A673 (cell line): ENCODE measurements at regions not wholly inside any gene's neighbourhood (a gene's known extent, or its start where the extent isn't known, plus 50 kb on each side); places are given as distances from the start of the nearest gene placed in this dataset.

Experiments
- BruUV-seq: library from RNA; stranded (reverse); fragments of 400-500 nt; replicated peaks from 2 replicates; lab custom pipeline; 2021; lab: Mats Ljungman, UMichigan
- CTCF ChIA-PET: fragments of 300-600 bp; sonication (Branson Sonifier 250); formaldehyde crosslinking; loops from one replicate; lab custom pipeline; 2022; ENCODE audit warnings: antibody characterized with exemption; lab: Charles Lee
- POLR2A ChIA-PET: fragments of 300-600 bp; sonication (Branson Sonifier 250); formaldehyde crosslinking; loops from one replicate; lab custom pipeline; 2022; ENCODE audit warnings: antibody characterized with exemption; ENCODE audit not compliant: low non-redundant PET; lab: Charles Lee
- DNase-seq: peaks from one replicate; pipeline ENCODE4 v3.0.0-alpha.2; 2015; ENCODE audit warnings: low spot score
- H3K27ac ChIP-seq: fragments of 200-600 bp; sonication (generic); 2 replicates; pipeline ENCODE4 v1.5.1; 2016; ENCODE audit warnings: mixed run types, low read depth, mild to moderate bottlenecking, mixed read lengths, antibody characterized with exemption, low read length; ENCODE audit not compliant: poor library complexity, severe bottlenecking
- H3K27me3 ChIP-seq: fragments of 200-600 bp; sonication (generic); replicated peaks from 2 replicates; pipeline ENCODE4 v1.6.1; 2017; ENCODE audit warnings: mixed run types, low read depth, mild to moderate bottlenecking, mixed read lengths, antibody characterized with exemption, low read length; ENCODE audit not compliant: insufficient read depth, poor library complexity
- H3K36me3 ChIP-seq: fragments of 200-600 bp; sonication (generic); 2 replicates; pipeline ENCODE4 v1.6.1; 2016; ENCODE audit warnings: mixed run types, mild to moderate bottlenecking, mixed read lengths, antibody characterized with exemption, low read length; ENCODE audit not compliant: insufficient read depth, poor library complexity, severe bottlenecking
- H3K4me1 ChIP-seq: fragments of 200-600 bp; sonication (generic); 2 replicates; pipeline ENCODE4 v1.6.1; 2017; ENCODE audit warnings: mixed run types, mild to moderate bottlenecking, mixed read lengths, antibody characterized with exemption, low read length; ENCODE audit not compliant: insufficient read depth, poor library complexity, severe bottlenecking
- H3K4me3 ChIP-seq: fragments of 200-600 bp; sonication (generic); 2 replicates; pipeline ENCODE4 v1.5.1; 2016; ENCODE audit warnings: low read depth, mixed run types, mild to moderate bottlenecking, mixed read lengths, low read length; ENCODE audit not compliant: poor library complexity, severe bottlenecking
- H3K9me3 ChIP-seq: fragments of 200-600 bp; sonication (generic); 2 replicates; pipeline ENCODE4 v1.6.1; 2016; ENCODE audit warnings: mixed run types, low read depth, mild to moderate bottlenecking, mixed read lengths, antibody characterized with exemption, low read length; ENCODE audit not compliant: poor library complexity, severe bottlenecking
- CTCF ChIP-seq: fragments of 300-800, 200-600 bp; sonication (generic); conservative IDR thresholded peaks from 2 replicates; pipeline ENCODE4 v1.5.1; 2017; ENCODE audit warnings: low read depth, mild to moderate bottlenecking, antibody characterized with exemption, low read length, moderate library complexity, mixed read lengths
- EZH2 ChIP-seq: fragments of 200-600 bp; sonication (generic); IDR thresholded peaks from 2 replicates; pipeline ENCODE4 v1.6.1; 2017; ENCODE audit warnings: borderline replicate concordance, low read depth, mild to moderate bottlenecking, mixed read lengths, antibody characterized with exemption, low read length; ENCODE audit not compliant: poor library complexity, severe bottlenecking
- intact Hi-C: fragments of 100-400 bp; cut with micrococcal nuclease; formaldehyde crosslinking; loops from one replicate; pipeline ENCODE4 v1.10.0; 2022; ENCODE audit not compliant: unreplicated experiment

DNA sequence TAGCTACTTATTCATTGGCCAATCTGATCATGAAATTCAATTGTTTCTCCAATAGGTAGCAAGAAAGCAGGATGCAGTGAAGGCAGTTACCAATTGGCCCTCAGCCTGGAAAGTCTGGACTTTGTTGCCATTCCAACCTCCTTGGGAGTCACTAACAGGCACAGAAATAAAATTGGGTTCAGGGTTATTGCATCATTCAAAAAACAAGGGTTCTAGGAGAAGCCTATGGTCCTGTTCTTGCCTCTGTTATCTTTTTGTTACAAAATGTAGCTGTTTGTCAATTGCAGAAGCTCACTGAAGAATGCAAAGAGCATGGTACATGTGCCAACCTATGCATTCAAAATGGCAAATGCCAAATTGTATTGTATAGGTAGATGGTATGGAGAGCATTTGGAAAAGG is 51.0 kb upstream of the CCNG1 start:
- Histone ChIP-seq H3K27me3 (no peaks in the 10 kb centered on the region), H3K4me3 (no peak overlapping the region), H3K27ac (no peak overlapping the region), H3K36me3 (no peaks in the 10 kb centered on the region), H3K9me3 (peaks cover 6% of the 10 kb centered on the region), H3K4me1 (peaks cover 15% of the 10 kb centered on the region)
- POLR2A ChIA-PET = no interaction called here
- TF ChIP-seq CTCF (no peak), EZH2 (no peak)
- BruUV-seq = no TSS peak
- CTCF ChIA-PET = no interaction called here
- intact Hi-C loops = no loop called here
- DNase-seq = no peak

GRCh38 chr5:163387589-163388343 is 49.6 kb upstream of the CCNG1 start:
- no TSS peak for BruUV-seq
- DNase-seq = no peak
- ChIA-PET CTCF (no interaction called here), POLR2A (no interaction called here)
- intact Hi-C loops = no loop called here
- no peak overlapping the region for H3K27ac ChIP-seq
- H3K36me3 ChIP-seq = no peaks in the 10 kb centered on the region
- H3K9me3 ChIP-seq = peaks cover 6% of the 10 kb centered on the region
- H3K27me3 ChIP-seq = no peaks in the 10 kb centered on the region
- no peak overlapping the region for H3K4me3 ChIP-seq
- H3K4me1 ChIP-seq = peaks cover 15% of the 10 kb centered on the region
- TF ChIP-seq EZH2 (no peak), CTCF (no peak)
